SK-N-SH (cell line): ENCODE measurements at regions not wholly inside any gene's neighbourhood (a gene's known extent, or its start where the extent isn't known, plus 50 kb on each side); places are given as distances from the start of the nearest gene placed in this dataset.

Experiments
- CHD2 ChIP-seq: fragments of 150-350 bp; IDR thresholded peaks from 2 replicates; pipeline ENCODE4 v1.6.1; 2018; ENCODE audit warnings: low read length; ENCODE audit not compliant: partially characterized antibody
- EP300 ChIP-seq, 2 experiments: IDR thresholded peaks; 2 replicates each; pipeline versions ENCODE4 v1.4.0 to v1.6.1; 2012; ENCODE audit warnings: borderline replicate concordance in 1 of 2, low read depth in 1 of 2, low read length in 1 of 2
- FOSL2 ChIP-seq: IDR thresholded peaks from 2 replicates; pipeline ENCODE4 v1.4.0; 2012; ENCODE audit warnings: low read depth, mild to moderate bottlenecking, moderate library complexity, borderline replicate concordance
- GATA2 ChIP-seq: sonication (generic); formaldehyde crosslinking; IDR thresholded peaks from 2 replicates; pipeline ENCODE4 v1.5.0; 2020; ENCODE audit warnings: mild to moderate bottlenecking, missing genetic modification reagents
- MEF2A ChIP-seq: IDR thresholded peaks from 2 replicates; pipeline ENCODE4 v1.4.0; 2012; ENCODE audit warnings: low read depth, borderline replicate concordance
- MXI1 ChIP-seq: IDR thresholded peaks from 2 replicates; pipeline ENCODE4 v1.6.1; 2012; ENCODE audit warnings: mild to moderate bottlenecking, low read depth, low read length, improper control_type of control experiment
- POLR2AphosphoS5 ChIP-seq: IDR thresholded peaks from 2 replicates; pipeline ENCODE4 v1.6.1; 2012; ENCODE audit warnings: low read depth, low read length
- TAF1 ChIP-seq: IDR thresholded peaks from 2 replicates; pipeline ENCODE4 v1.6.1; 2012; ENCODE audit warnings: low read depth, mild to moderate bottlenecking, low read length, moderate library complexity, borderline replicate concordance
- YY1 ChIP-seq: IDR thresholded peaks from 2 replicates; pipeline ENCODE4 v1.4.0; 2012; ENCODE audit warnings: low read depth, mild to moderate bottlenecking
- TF ChIP-seq, protein P1 (sequence below): fragments of 200-600 bp; sonication (generic); IDR thresholded peaks from 2 replicates; pipeline ENCODE4 v1.6.1; 2017; ENCODE audit warnings: antibody characterized with exemption, mild to moderate bottlenecking, moderate library complexity
- TF ChIP-seq, protein P2 (sequence below): IDR thresholded peaks from 2 replicates; pipeline ENCODE4 v1.6.1; 2012; ENCODE audit warnings: mild to moderate bottlenecking, low read depth, low read length, moderate library complexity
- TF ChIP-seq, protein P3 (sequence below): fragments of 150-350 bp; IDR thresholded peaks from 2 replicates; pipeline ENCODE4 v1.6.1; 2017; ENCODE audit warnings: antibody characterized with exemption, low read length, low read depth, borderline replicate concordance

DNA sequence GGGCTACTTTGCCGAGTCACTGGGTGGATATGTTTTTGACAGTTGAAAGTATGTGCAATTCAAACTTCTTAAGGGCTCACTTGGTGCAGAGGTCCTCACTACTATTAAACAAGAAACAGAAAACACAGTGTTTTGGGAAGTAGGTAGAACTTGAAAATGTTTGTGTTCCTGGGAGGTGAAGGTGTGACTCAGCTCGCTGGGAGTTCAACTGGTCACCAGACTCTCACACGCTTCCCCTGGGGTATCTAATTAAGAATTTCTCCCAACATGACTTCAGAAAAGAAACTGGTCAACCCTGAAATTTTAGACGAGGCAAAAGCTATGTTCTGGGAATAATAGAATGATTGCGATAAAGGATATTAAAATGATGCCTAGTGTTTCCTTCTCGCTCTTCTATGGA is 1039.8 kb upstream of the SEMA6D start:
- TF ChIP-seq, protein P1, sequence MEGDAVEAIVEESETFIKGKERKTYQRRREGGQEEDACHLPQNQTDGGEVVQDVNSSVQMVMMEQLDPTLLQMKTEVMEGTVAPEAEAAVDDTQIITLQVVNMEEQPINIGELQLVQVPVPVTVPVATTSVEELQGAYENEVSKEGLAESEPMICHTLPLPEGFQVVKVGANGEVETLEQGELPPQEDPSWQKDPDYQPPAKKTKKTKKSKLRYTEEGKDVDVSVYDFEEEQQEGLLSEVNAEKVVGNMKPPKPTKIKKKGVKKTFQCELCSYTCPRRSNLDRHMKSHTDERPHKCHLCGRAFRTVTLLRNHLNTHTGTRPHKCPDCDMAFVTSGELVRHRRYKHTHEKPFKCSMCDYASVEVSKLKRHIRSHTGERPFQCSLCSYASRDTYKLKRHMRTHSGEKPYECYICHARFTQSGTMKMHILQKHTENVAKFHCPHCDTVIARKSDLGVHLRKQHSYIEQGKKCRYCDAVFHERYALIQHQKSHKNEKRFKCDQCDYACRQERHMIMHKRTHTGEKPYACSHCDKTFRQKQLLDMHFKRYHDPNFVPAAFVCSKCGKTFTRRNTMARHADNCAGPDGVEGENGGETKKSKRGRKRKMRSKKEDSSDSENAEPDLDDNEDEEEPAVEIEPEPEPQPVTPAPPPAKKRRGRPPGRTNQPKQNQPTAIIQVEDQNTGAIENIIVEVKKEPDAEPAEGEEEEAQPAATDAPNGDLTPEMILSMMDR: no peak
- TF ChIP-seq, protein P2, sequence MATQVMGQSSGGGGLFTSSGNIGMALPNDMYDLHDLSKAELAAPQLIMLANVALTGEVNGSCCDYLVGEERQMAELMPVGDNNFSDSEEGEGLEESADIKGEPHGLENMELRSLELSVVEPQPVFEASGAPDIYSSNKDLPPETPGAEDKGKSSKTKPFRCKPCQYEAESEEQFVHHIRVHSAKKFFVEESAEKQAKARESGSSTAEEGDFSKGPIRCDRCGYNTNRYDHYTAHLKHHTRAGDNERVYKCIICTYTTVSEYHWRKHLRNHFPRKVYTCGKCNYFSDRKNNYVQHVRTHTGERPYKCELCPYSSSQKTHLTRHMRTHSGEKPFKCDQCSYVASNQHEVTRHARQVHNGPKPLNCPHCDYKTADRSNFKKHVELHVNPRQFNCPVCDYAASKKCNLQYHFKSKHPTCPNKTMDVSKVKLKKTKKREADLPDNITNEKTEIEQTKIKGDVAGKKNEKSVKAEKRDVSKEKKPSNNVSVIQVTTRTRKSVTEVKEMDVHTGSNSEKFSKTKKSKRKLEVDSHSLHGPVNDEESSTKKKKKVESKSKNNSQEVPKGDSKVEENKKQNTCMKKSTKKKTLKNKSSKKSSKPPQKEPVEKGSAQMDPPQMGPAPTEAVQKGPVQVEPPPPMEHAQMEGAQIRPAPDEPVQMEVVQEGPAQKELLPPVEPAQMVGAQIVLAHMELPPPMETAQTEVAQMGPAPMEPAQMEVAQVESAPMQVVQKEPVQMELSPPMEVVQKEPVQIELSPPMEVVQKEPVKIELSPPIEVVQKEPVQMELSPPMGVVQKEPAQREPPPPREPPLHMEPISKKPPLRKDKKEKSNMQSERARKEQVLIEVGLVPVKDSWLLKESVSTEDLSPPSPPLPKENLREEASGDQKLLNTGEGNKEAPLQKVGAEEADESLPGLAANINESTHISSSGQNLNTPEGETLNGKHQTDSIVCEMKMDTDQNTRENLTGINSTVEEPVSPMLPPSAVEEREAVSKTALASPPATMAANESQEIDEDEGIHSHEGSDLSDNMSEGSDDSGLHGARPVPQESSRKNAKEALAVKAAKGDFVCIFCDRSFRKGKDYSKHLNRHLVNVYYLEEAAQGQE: no peak
- TF ChIP-seq FOSL2 (no peak), POLR2AphosphoS5 (no peak), EP300 (IDR thresholded peaks at IDR 0.05; ENCODE audit: borderline replicate concordance in 1 of 2, low read depth in 1 of 2, low read length in 1 of 2) (no peak), MXI1 (no peak), MEF2A (no peak), CHD2 (no peak), TAF1 (no peak), YY1 (no peak), GATA2 (CRISPR knock-in tag) (no peak)
- TF ChIP-seq, protein P3, sequence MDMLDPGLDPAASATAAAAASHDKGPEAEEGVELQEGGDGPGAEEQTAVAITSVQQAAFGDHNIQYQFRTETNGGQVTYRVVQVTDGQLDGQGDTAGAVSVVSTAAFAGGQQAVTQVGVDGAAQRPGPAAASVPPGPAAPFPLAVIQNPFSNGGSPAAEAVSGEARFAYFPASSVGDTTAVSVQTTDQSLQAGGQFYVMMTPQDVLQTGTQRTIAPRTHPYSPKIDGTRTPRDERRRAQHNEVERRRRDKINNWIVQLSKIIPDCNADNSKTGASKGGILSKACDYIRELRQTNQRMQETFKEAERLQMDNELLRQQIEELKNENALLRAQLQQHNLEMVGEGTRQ: no peak
